Left ventricle myocardium superior (tissue), 1 donor: ENCODE measurements at regions not wholly inside any gene's neighbourhood (a gene's known extent, or its start where the extent isn't known, plus 50 kb on each side); places are given as distances from the start of the nearest gene placed in this dataset.

Experiments
- ATAC-seq: fragments of 200-7000 bp; cut with Tn5 transposase; one replicate; pipeline ENCODE4 v1.9.1; 2020; ENCODE audit warnings: mild to moderate bottlenecking, moderate library complexity
- DNase-seq: peaks from one replicate; pipeline ENCODE4 v3.0.0-alpha.2; 2020
- intact Hi-C: fragments of 100-400 bp; cut with micrococcal nuclease; formaldehyde crosslinking; loops from one replicate; pipeline ENCODE4 v1.11.0; 2022
- donor health status: DM: no; HTN: yes; CAD: no; lungs with severe emphysema.

DNA sequence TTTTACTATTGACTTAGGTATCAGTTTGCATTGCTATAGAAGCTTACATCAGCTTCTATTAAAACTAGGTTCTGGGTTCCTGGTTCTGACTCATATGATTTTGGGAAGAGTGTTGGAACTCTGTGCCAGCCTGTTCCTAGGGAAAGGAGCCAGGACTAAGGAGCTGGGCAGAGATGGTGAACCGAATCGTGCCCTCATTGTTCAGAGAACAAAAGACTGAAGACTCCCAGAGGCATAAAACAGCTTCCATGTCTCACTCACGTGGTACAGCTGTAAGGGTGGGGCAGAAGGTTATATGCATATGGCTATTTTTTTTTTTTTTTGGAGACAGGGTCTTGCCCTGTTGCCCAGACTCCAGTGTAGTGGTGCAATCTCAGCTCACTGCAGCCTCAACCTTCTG, 89.1 kb upstream of the THBS2 start:
- intact Hi-C loops: no loop called here
- DNase-seq: no peak
- no peak for ATAC-seq

DNA sequence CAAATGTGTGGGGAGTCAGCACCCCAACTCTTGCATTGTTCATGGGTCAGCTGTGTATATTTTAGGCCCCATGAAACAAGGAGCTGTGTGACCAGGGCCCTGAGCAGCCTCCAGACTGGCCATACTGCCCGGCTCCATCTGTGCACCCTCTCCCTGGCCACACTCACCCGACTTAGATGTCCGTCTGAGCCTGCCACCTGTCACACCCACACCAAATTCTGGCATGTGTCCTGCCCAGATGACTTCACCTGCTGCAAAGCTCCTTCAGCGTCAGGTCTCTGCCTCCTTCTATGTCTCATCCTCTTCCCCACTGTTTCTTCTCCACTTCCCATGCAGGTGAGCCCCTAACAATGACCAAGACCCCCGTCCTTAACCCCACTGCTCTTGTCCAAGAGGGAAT, 88.1 kb upstream of the THBS2 start:
- no peak for DNase-seq
- intact Hi-C loops: no loop called here
- no peak for ATAC-seq

DNA sequence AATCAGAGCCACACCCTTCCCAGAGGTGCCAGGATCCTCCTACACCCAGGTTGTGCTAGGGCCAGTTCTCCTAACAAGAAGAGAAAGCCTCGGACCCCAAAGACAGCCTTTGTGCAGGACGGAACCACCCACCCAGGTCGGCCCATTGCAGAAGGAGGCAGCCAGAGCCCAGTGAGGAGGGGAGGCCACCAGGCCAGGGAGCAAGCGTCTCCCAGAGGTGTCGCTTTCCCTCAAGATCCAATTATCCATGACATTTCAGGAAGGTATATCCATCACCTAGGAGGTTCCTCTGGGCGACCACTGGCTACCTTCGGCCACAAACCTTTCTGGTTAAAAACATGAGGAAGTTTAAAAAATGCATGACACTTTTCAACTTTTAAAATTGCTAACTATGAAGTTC, 87.4 kb upstream of the THBS2 start:
- intact Hi-C loops: no loop called here
- no peak for DNase-seq
- ATAC-seq: no peak

DNA sequence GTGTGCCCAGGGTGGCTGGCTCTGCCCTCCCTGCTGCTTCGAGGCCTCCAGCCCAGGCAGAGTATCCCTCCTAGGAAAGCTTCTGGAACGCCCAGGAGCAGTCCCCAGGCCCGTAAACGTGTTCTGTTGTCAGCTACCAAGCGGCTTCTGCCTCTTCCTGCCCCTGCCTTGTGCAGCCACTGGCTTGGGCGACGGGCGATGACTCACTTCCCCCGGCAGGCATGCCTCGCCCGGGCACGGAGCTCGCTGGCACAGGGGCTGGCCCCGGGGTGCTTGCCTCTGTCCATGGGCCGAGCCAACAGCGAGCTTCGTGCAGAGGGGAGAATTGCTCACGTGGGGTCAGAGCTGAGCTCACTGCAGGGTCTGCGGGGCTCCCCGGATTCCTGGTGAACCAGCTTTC, 86.7 kb upstream of the THBS2 start:
- DNase-seq (no peak), ATAC-seq (no peak)
- intact Hi-C loops: no loop called here

DNA sequence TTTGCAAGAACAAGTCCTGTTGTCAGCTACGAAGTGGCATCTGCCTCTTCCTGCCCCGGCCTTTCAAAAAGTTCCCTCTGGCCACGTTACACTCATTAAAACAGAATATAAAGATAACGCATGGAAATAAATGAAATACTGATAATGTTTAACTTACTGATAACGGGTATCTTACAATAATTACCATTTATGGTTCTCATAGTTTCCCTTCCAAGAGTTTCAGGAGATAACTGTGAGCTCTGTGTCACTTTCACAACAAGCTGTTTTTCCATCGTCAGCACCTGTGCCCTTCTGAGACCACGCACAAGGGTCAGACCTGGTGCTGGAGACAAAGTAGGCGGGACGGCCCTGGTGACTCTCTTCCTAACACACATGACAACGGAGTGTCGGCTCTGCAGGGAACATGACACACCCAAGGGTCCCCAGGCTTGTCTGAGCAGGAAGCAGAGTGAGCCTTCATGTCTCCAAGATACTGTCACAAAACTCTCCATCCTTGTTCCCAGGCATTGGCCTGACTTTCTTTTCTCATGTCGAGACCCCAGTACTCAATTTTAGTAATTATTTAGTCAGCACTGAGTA, 86.2 kb upstream of the THBS2 start:
- no peak for ATAC-seq
- intact Hi-C loops: no loop called here
- DNase-seq: no peak

- DNase-seq (no peak), ATAC-seq (no peak)
- intact Hi-C loops: no loop called here
These were observed 85.4 kb upstream of the THBS2 start for GRCh38 chr6:169339025-169339424.

DNA sequence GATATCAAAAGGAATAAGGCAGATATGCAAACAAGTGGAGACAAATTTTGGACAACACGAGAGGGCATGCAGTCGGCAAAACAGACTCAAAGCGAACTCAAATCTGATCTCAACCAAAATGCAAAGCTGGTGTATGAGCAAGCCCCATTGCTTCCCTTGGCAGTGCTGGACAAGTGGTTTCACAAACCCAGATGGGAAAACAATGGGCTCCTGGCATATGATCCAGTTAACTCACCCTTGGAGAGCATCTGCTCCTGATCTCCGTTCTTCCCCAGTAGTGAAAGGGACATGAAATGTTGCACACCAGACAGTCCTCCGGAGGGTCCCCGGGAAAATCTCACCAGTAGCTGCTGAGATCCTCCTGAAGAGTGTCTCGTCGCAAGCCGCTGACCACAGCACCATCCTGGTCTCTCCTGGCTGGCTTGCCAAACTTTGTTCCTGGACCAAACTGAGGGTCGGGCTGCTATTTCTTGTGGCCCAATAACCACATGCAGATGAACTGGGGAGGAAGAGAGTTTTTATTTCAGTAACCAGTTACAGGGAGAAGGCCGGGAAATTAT, 84.3 kb upstream of the THBS2 start:
- DNase-seq: no peak
- ATAC-seq: no peak
- intact Hi-C loops: no loop called here

DNA sequence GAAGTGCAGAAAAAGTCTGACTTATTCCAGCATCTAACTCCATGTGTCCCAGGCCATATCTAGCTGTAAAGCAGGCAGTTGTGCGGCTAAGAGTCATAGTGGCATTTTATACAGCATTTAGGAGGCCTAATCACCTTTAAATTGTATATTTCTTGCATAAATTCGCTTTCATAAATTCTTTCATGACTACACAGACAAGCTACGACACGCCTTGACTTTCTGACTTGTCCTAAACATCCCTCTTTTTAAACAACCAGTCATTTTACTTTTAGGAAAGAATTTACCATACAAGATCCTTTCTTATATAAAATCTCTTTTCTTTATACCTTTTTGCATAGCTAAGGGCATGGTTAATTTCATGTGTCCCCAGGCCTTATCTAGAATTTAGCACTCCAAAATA, 81.7 kb upstream of the THBS2 start:
- ATAC-seq (no peak), DNase-seq (no peak)
- intact Hi-C loops: no loop called here

DNA sequence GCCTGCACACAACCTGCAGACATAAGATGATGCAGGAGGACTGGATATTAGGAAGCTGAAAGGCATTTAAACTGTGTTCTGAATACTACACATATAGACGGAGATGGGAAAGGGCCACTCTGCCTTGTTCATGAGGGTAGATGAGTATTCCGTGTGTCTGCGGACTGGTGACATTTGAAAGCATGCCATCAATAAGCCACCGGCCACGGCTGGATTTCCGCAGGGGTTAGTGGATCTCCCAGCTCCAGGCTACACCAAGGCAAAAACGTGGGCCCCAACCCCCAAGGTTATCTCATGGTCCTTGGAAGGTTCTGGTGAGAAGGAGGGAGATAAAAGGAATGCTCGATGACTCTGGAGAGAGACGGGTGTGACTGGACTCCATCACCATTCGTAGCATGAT, 78.6 kb upstream of the THBS2 start:
- intact Hi-C loops: no loop called here
- no peak for DNase-seq
- ATAC-seq: no peak

- intact Hi-C loops: no loop called here
- DNase-seq: no peak
- no peak for ATAC-seq
These were observed 74.6 kb upstream of the THBS2 start for GRCh38 chr6:169328112-169328801.

GRCh38 chr6:169326067-169326799, 72.6 kb upstream of the THBS2 start:
- ATAC-seq: no peak
- intact Hi-C loops: no loop called here

GRCh38 chr6:169324656-169325459, 71.2 kb upstream of the THBS2 start:
- DNase-seq (no peak), ATAC-seq (no peak)
- intact Hi-C loops: no loop called here

More at GRCh38 chr6:169326067-169326799, 72.6 kb upstream of the THBS2 start:
- no peak for DNase-seq

DNA sequence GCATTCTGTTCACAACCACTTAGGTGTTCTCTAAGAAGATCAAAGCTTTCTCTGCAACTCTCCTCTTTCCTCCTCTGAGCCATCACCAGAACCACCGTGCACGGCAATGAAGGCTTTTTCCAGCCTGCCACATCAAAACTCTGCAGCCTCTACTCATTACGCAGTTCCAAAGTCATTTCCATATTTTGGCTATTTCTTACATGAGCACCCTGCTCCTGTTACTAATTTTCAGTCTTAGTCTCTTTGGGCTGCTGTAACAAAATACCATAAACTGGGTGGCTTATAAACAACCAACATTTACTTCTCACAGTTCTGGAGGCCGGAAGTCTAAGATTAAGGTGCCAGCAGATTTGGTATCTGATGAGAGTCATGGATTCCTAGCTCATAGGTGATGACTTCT, 70.4 kb upstream of the THBS2 start:
- no peak for DNase-seq
- intact Hi-C loops: no loop called here
- ATAC-seq: no peak

- no peak for DNase-seq
- intact Hi-C loops: no loop called here
- ATAC-seq: no peak
These were observed 69.6 kb upstream of the THBS2 start for GRCh38 chr6:169323221-169323620.

- ATAC-seq: no peak
- no peak for DNase-seq
- intact Hi-C loops: no loop called here
These were observed 67.9 kb upstream of the THBS2 start for GRCh38 chr6:169321546-169321945.

DNA sequence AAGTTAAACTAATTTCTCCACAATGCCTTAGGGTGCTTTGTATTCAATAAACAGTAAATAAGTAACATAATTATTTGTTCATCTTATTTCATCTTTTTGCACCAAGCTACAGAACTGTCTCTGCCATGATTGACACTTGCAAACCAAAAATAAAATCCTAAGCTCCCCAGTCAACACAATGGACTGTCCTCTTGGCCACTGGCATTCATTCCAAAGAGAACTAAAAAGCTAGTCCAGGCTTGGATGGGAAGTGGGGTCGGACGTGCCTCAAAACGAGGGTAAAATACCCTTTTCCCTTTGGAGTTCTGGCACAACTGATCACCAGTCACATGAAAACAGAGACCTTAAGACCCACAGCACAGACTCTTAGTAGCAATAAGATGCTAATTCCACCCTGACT, 66.4 kb upstream of the THBS2 start:
- DNase-seq (no peak), ATAC-seq (no peak)
- intact Hi-C loops: no loop called here

DNA sequence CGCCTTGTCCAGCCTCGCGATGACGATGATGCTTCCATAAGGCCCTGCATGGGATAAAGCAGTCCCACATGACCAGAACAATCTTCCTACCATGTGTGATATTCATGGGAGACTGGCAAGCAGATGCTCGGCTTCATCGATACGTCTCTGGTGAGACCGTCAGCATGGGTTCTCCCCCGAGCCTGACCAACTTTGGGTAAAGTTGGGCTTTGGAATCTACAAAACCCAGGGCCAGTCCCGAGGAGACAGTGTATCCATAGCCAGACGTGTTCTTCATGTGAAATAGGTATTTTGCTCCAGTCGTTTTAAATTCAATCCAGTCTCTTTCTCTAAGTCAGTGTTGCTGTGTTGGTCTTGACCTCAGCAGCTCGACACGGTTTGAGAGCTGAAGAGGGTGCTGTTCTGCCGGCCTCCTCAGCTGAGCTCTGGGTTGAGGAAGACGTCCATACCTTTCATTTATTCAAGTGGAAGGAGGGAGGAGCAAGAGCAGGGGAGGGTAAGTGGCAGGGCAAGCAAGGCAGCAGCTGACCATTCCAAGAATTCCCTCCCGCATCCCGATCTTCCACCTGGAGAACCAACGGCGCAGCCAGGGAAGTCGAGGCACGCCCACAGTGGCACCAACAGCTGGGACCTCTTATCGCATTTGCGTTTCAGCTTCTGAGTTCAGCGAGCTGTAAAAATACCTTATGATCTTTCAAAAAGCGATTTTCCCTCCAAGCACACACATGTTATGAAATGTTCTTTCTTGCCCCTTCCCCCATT, 64.0 kb upstream of the THBS2 start:
- ATAC-seq (no peak), DNase-seq (no peak)
- intact Hi-C loops: no loop called here

GRCh38 chr6:169316651-169317050, 63.0 kb upstream of the THBS2 start:
- intact Hi-C loops: no loop called here
- DNase-seq (no peak), ATAC-seq (no peak)
